H1 (cell line): ENCODE measurements at regions not wholly inside any gene's neighbourhood (a gene's known extent, or its start where the extent isn't known, plus 50 kb on each side); places are given as distances from the start of the nearest gene placed in this dataset.

Experiments used
- CTCF ChIA-PET: fragments of 300-600 bp; sonication (Branson Sonifier 250); formaldehyde crosslinking; loops from one replicate; lab custom pipeline; 2021; ENCODE audit not compliant: partially characterized antibody; lab: Charles Lee
- POLR2A ChIA-PET: fragments of 300-600 bp; sonication (Branson Sonifier 250); formaldehyde crosslinking; loops from one replicate; lab custom pipeline; 2021; ENCODE audit warnings: inconsistent platforms; ENCODE audit not compliant: partially characterized antibody; lab: Charles Lee
- DNase-seq, 2 experiments: peaks; one replicate each; pipeline versions ENCODE4 v3.0.0 to v3.0.0-alpha.2; 2010 to 2022; ENCODE audit warnings: low spot score in 2 of 2, low read depth in 1 of 2, mixed read lengths in 1 of 2
- FAIRE-seq: peaks from 2 replicates; lab custom pipeline; 2011; peaks lifted over from hg19 to GRCh38; lab: Jason Lieb, UNC
- H2AFZ ChIP-seq: 2 replicates; pipeline ENCODE4 v1.8.1; 2012; ENCODE audit warnings: low read length, inconsistent platforms
- H2AK5ac ChIP-seq: 2 replicates; pipeline ENCODE4 v1.6.1; 2013; ENCODE audit warnings: low read depth, low read length
- H2BK120ac ChIP-seq: replicated peaks from 2 replicates; pipeline ENCODE3; 2013; ENCODE audit warnings: low read depth, low read length, inconsistent platforms
- H2BK12ac ChIP-seq: 2 replicates; pipeline ENCODE4 v1.6.1; 2013; ENCODE audit warnings: low read depth, low read length
- H2BK15ac ChIP-seq: 2 replicates; pipeline ENCODE4 v1.6.1; 2013; ENCODE audit warnings: low read length
- H2BK20ac ChIP-seq: 2 replicates; pipeline ENCODE4 v1.6.1; 2013; ENCODE audit warnings: low read length
- H2BK5ac ChIP-seq: 2 replicates; pipeline ENCODE4 v1.6.1; 2013; ENCODE audit warnings: low read depth, low read length
- H3K14ac ChIP-seq: 2 replicates; pipeline ENCODE4 v1.6.1; 2013; ENCODE audit warnings: inconsistent platforms; ENCODE audit not compliant: insufficient read length
- H3K18ac ChIP-seq: 2 replicates; pipeline ENCODE4 v1.6.1; 2013; ENCODE audit warnings: low read length; ENCODE audit errors: extremely low read depth
- H3K23ac ChIP-seq: 2 replicates; pipeline ENCODE4 v1.6.1; 2013; ENCODE audit warnings: inconsistent platforms; ENCODE audit not compliant: insufficient read length
- H3K23me2 ChIP-seq: 2 replicates; pipeline ENCODE4 v1.6.1; 2013; ENCODE audit warnings: low read depth, low read length
- H3K27ac ChIP-seq: 2 replicates; pipeline ENCODE4 v1.6.1; 2011; ENCODE audit warnings: low read depth, low read length, inconsistent platforms
- H3K27me3 ChIP-seq, 4 experiments: replicated peaks in 1 of 4; 1 replicate in 1 of 4; 2 replicates in 3 of 4; pipeline versions ENCODE4 v1.6.1 to v1.8.1; 2011 to 2013; ENCODE audit warnings: low read length in 3 of 4, mild to moderate bottlenecking in 3 of 4, inconsistent platforms in 2 of 4, mixed read lengths in 2 of 4, moderate library complexity in 1 of 4; ENCODE audit not compliant: control insufficient read depth in 3 of 4, insufficient read depth in 3 of 4; ENCODE audit errors: extremely low read depth in 1 of 4
- H3K36me3 ChIP-seq, 4 experiments: 2 replicates each; pipeline versions ENCODE4 v1.6.1 to v1.8.1; 2011 to 2013; ENCODE audit warnings: mild to moderate bottlenecking in 4 of 4, low read length in 3 of 4, moderate library complexity in 2 of 4, control low read depth in 1 of 4, inconsistent platforms in 1 of 4; ENCODE audit not compliant: insufficient read depth in 4 of 4, control insufficient read depth in 2 of 4
- H3K4ac ChIP-seq: replicated peaks from 2 replicates; pipeline ENCODE3; 2013; ENCODE audit warnings: low read length, low read depth, mixed read lengths, inconsistent platforms; ENCODE audit not compliant: insufficient read length
- H3K4me1 ChIP-seq, 4 experiments: replicated peaks in 1 of 4; 1 replicate in 1 of 4; 2 replicates in 3 of 4; pipeline versions ENCODE4 v1.6.1 to v1.8.1; 2011 to 2013; ENCODE audit warnings: low read length in 3 of 4, inconsistent platforms in 2 of 4, mixed read lengths in 1 of 4; ENCODE audit not compliant: insufficient read depth in 4 of 4, control insufficient read depth in 3 of 4
- H3K4me2 ChIP-seq, 2 experiments: 2 replicates each; pipeline versions ENCODE4 v1.6.1 to v1.8.1; 2011 to 2013; ENCODE audit warnings: low read depth in 2 of 2, low read length in 2 of 2, control low read depth in 1 of 2, inconsistent platforms in 1 of 2, mild to moderate bottlenecking in 1 of 2; ENCODE audit not compliant: insufficient read depth in 1 of 2
- H3K4me3 ChIP-seq, 4 experiments: fragments of 200-600, 300-600 bp in 1 of 4; sonication (generic), shearing (Covaris generic), sonication (Bioruptor Twin) in 1 of 4; 2 replicates each; pipeline versions ENCODE4 v1.5.1 to v1.8.1; 2011 to 2016; ENCODE audit warnings: low read length in 4 of 4, low read depth in 3 of 4, control low read depth in 2 of 4, inconsistent platforms in 2 of 4, mild to moderate bottlenecking in 2 of 4, mixed read lengths in 1 of 4, moderate library complexity in 1 of 4; ENCODE audit not compliant: insufficient read depth in 2 of 4; ENCODE audit errors: extremely low read depth in 1 of 4
- H3K56ac ChIP-seq: replicated peaks from 2 replicates; pipeline ENCODE3; 2013; ENCODE audit warnings: low read depth, mild to moderate bottlenecking, mixed read lengths, low read length, inconsistent platforms; ENCODE audit not compliant: insufficient read length
- H3K79me1 ChIP-seq: 2 replicates; pipeline ENCODE4 v1.6.1; 2013; ENCODE audit warnings: low read depth, low read length, control low read depth
- H3K79me2 ChIP-seq, 2 experiments: 2 replicates each; pipeline versions ENCODE4 v1.6.1 to v1.8.1; 2012 to 2013; ENCODE audit warnings: low read length in 2 of 2, mild to moderate bottlenecking in 2 of 2, inconsistent platforms in 1 of 2; ENCODE audit not compliant: insufficient read depth in 2 of 2, control insufficient read depth in 1 of 2
- H3K9ac ChIP-seq, 4 experiments: replicated peaks in 1 of 4; 1 replicate in 1 of 4; 2 replicates in 3 of 4; pipeline versions ENCODE4 v1.6.1 to v1.8.1; 2011 to 2013; ENCODE audit warnings: low read depth in 3 of 4, low read length in 3 of 4, control low read depth in 2 of 4, mild to moderate bottlenecking in 2 of 4, moderate library complexity in 2 of 4, inconsistent platforms in 1 of 4; ENCODE audit errors: extremely low read depth in 1 of 4
- H3K9me3 ChIP-seq, 2 experiments: 2 replicates each; pipeline versions ENCODE4 v1.6.1 to v1.8.1; 2012 to 2013; ENCODE audit warnings: mild to moderate bottlenecking in 2 of 2, moderate library complexity in 2 of 2, control low read depth in 1 of 2, inconsistent platforms in 1 of 2, low read depth in 1 of 2, low read length in 1 of 2, mixed read lengths in 1 of 2; ENCODE audit not compliant: insufficient read depth in 2 of 2
- H4K20me1 ChIP-seq, 2 experiments: replicated peaks in 1 of 2; 2 replicates each; pipeline versions ENCODE3 to v1.8.1; 2011 to 2013; ENCODE audit warnings: inconsistent platforms in 2 of 2, low read length in 2 of 2, mild to moderate bottlenecking in 1 of 2; ENCODE audit not compliant: insufficient read depth in 2 of 2, control insufficient read depth in 1 of 2
- H4K5ac ChIP-seq: 2 replicates; pipeline ENCODE4 v1.6.1; 2013; ENCODE audit warnings: low read length, low read depth, mixed read lengths, inconsistent platforms; ENCODE audit not compliant: insufficient read length
- H4K8ac ChIP-seq: 2 replicates; pipeline ENCODE4 v1.8.0; 2013; ENCODE audit warnings: mild to moderate bottlenecking, moderate library complexity, low read length, inconsistent platforms; ENCODE audit not compliant: insufficient read depth; ENCODE audit errors: extremely low read depth
- H4K91ac ChIP-seq: replicated peaks from 2 replicates; pipeline ENCODE3; 2013; ENCODE audit warnings: low read length, mixed read lengths, inconsistent platforms; ENCODE audit not compliant: insufficient read length
- CTBP2 ChIP-seq: IDR thresholded peaks from 2 replicates; pipeline ENCODE4 v1.7.0; 2011; ENCODE audit warnings: borderline replicate concordance, mild to moderate bottlenecking, moderate library complexity, mixed read lengths, low read length; ENCODE audit not compliant: insufficient read depth, insufficient read length
- EP300 ChIP-seq, 2 experiments: IDR thresholded peaks; 1 replicate in 1 of 2; 2 replicates in 1 of 2; pipeline ENCODE4 v1.6.1; 2011 to 2012; ENCODE audit warnings: low read depth in 2 of 2, low read length in 2 of 2, mild to moderate bottlenecking in 2 of 2, borderline replicate concordance in 1 of 2, inconsistent platforms in 1 of 2, moderate library complexity in 1 of 2
- MAFK ChIP-seq: IDR thresholded peaks from 2 replicates; pipeline ENCODE4 v1.6.1; 2012; ENCODE audit warnings: low read depth, mild to moderate bottlenecking, improper control_type of control experiment, low read length
- TCF12 ChIP-seq: IDR thresholded peaks from 2 replicates; pipeline ENCODE4 v1.6.1; 2011; ENCODE audit warnings: low read depth, mild to moderate bottlenecking, low read length
- USF2 ChIP-seq: IDR thresholded peaks from 2 replicates; pipeline ENCODE4 v1.6.1; 2011; ENCODE audit warnings: low read length, improper control_type of control experiment
- whole genome bisulfite sequencing, 2 experiments: shearing (Covaris generic) in 1 of 2; methylation state at CpG; one replicate each; pipeline versions ENCODE4 v1.1.6 to v1.1.7; 2013 to 2015; ENCODE audit warnings: low lambda C conversion rate in 2 of 2, mixed read lengths in 2 of 2, inconsistent platforms in 1 of 2, low coverage in 1 of 2, missing lambda C conversion rate in 1 of 2; ENCODE audit not compliant: insufficient replicate concordance in 2 of 2, insufficient coverage in 1 of 2, insufficient read length in 1 of 2; ENCODE audit errors: extremely low coverage in 1 of 2, missing lambda C conversion rate in 1 of 2; 5-methylcytosine and 5-hydroxymethylcytosine counted together

GRCh38 chr22:47443836-47444745, 681.6 kb downstream of the TBC1D22A start:
- Histone ChIP-seq H3K23ac (no peak overlapping the region), H2BK12ac (no peak overlapping the region), H3K27me3 (no peaks in the 10 kb centered on the region), H3K4me3 (no peak overlapping the region), H3K9ac (no peak overlapping the region), H4K20me1 (no peaks in the 10 kb centered on the region), H4K91ac (no peak overlapping the region), H3K4me1 (no peaks in the 10 kb centered on the region), H3K4me2 (no peak overlapping the region), H2AFZ (no peak overlapping the region), H3K27ac (no peak overlapping the region), H4K8ac (no peak overlapping the region), H3K36me3 (no peaks in the 10 kb centered on the region), H3K56ac (no peak overlapping the region), H2BK120ac (no peak overlapping the region), H2AK5ac (no peak overlapping the region), H2BK5ac (no peak overlapping the region), H3K79me2 (no peaks in the 10 kb centered on the region), H4K5ac (no peak overlapping the region), H2BK20ac (no peak overlapping the region), H3K4ac (no peak overlapping the region), H2BK15ac (no peak overlapping the region), H3K23me2 (no peaks in the 10 kb centered on the region), H3K18ac (no peak overlapping the region), H3K14ac (no peak overlapping the region), H3K9me3 (peaks cover 85 to 99% of the 10 kb centered on the region in 2 experiments), H3K79me1 (no peaks in the 10 kb centered on the region)
- DNase-seq (no peak), FAIRE-seq (no peak)
- POLR2A ChIA-PET: no interaction called here
- WGBS, 2 experiments: 79% methylated on average over 16 of the region's 16 CpGs; no CpG with 5 or more reads in 1 of the 2 experiments
- CTCF ChIA-PET: no interaction called here
- no peak for TF ChIP-seq MAFK
- no peak for TF ChIP-seq USF2
- TF ChIP-seq EP300 (IDR thresholded peaks at IDR 0.05; ENCODE audit: borderline replicate concordance in 1 of 2, low read depth in 2 of 2, low read length in 2 of 2): no peak
- TF ChIP-seq CTBP2: no peak
- no peak for TF ChIP-seq TCF12
